ENCODE measurements at regions not wholly inside any gene's neighbourhood (a gene's known extent, or its start where the extent isn't known, plus 50 kb on each side); places are given as distances from the start of the nearest gene placed in this dataset.

- no peak for TF ChIP-seq REST (IDR thresholded peaks at IDR 0.05; ENCODE audit: low read depth)
- no peak for TF ChIP-seq CREB1 (IDR thresholded peaks at IDR 0.05; ENCODE audit: low read depth)
- no peak for TF ChIP-seq TCF12 (IDR thresholded peaks at IDR 0.05; ENCODE audit: low read depth)
- no peak for TF ChIP-seq CEBPB (IDR thresholded peaks at IDR 0.05)
- TF ChIP-seq NFIC (IDR thresholded peaks at IDR 0.05), result no peak
- no peak for TF ChIP-seq EP300 (IDR thresholded peaks at IDR 0.05; ENCODE audit: borderline replicate concordance)
- TF ChIP-seq RAD21 (IDR thresholded peaks at IDR 0.05; ENCODE audit: low read depth), result no peak
These were observed 346.6 kb upstream of the SALL1 start for GRCh38 chr16:51497541-51498211.
